HL-60 (cell line): ENCODE measurements at regions not wholly inside any gene's neighbourhood (a gene's known extent, or its start where the extent isn't known, plus 50 kb on each side); places are given as distances from the start of the nearest gene placed in this dataset.

Experiments
- DNase-seq, 2 experiments: peaks; one replicate each; pipeline ENCODE4 v3.0.0-alpha.2; 2010 to 2020; ENCODE audit warnings: low read depth in 1 of 2, low spot score in 1 of 2
- H3K27ac ChIP-seq: fragments of 250-450 bp; sonication (Bioruptor Pico); replicated peaks from 2 replicates; pipeline ENCODE4 v1.5.1; 2020; ENCODE audit warnings: mild to moderate bottlenecking, moderate library complexity
- H3K27me3 ChIP-seq: fragments of 250-450 bp; sonication (Bioruptor Pico); 2 replicates; pipeline ENCODE4 v1.5.1; 2021; ENCODE audit warnings: mild to moderate bottlenecking, moderate library complexity; ENCODE audit not compliant: insufficient read depth, poor library complexity, severe bottlenecking
- H3K4me3 ChIP-seq: replicated peaks from 2 replicates; pipeline ENCODE4 v1.5.1; 2011; ENCODE audit warnings: mild to moderate bottlenecking, control low read depth, low read length; ENCODE audit not compliant: insufficient read depth
- CTCF ChIP-seq: IDR thresholded peaks from one replicate; pipeline ENCODE4 v1.5.1; 2011; ENCODE audit warnings: low read length, control low read depth, inconsistent platforms; ENCODE audit not compliant: insufficient read depth
- GABPA ChIP-seq: IDR thresholded peaks from 2 replicates; pipeline ENCODE4 v1.6.1; 2012; ENCODE audit warnings: low read depth
- POLR2AphosphoS5 ChIP-seq: IDR thresholded peaks from 2 replicates; pipeline ENCODE4 v1.6.1; 2012; ENCODE audit warnings: low read depth
- REST ChIP-seq: IDR thresholded peaks from 2 replicates; pipeline ENCODE4 v1.6.1; 2012; ENCODE audit warnings: low read depth; ENCODE audit not compliant: insufficient replicate concordance
- SPI1 ChIP-seq: IDR thresholded peaks from 2 replicates; pipeline ENCODE4 v1.6.1; 2012; ENCODE audit warnings: low read depth, mild to moderate bottlenecking, borderline replicate concordance

GRCh38 chr12:132379576-132379975 lies 50.2 kb upstream of the GALNT9 start:
- Histone ChIP-seq H3K27me3 (peaks cover 22% of the 10 kb centered on the region), H3K27ac (no peak overlapping the region), H3K4me3 (no peak overlapping the region)
- TF ChIP-seq CTCF (no peak), SPI1 (no peak), GABPA (no peak), REST (no peak), POLR2AphosphoS5 (no peak)
- no peak for DNase-seq
